ENCODE measurements at regions not wholly inside any gene's neighbourhood (a gene's known extent, or its start where the extent isn't known, plus 50 kb on each side); places are given as distances from the start of the nearest gene placed in this dataset.

DNA sequence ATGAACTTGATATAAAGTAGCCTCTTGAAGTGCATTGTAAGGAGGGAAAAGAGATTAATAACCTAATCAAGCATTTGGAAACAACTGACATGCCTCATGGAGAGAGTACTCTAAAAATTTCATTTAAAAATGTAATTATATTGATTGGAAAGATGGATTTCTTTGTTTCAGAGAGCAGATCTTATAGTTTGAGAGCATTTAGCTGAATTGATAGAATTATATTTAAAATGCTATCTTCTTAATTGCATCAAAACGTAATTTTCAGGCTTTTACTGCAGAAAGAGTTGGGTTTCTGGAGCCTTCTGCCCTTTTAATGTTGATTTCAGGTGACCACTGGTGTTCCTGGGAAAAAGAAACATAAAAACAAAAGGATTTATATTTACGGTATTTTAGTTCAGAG, 130.6 kb downstream of the EDN3 start:
- no peak for DNase-seq (ENCODE audit: low read depth)

DNA sequence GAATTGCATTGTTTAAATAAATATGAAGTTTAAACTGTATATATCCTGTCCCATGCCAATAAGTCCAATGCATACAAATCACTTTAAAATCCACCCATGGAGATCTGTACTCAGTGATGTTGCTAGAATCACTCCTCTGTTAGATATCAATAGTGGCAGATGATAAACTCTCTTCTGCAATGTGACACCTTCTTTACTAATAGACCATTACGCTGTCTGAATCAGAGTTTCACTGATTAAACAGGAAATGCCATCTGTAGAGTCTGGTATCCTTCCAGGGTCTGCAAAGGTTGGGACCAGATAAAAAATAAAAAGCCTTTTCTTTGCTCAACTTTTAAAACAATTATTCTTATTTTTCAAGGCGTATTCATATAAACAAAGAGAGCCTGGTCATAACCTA, 134.5 kb downstream of the EDN3 start:
- no peak for DNase-seq (ENCODE audit: low read depth)

DNA sequence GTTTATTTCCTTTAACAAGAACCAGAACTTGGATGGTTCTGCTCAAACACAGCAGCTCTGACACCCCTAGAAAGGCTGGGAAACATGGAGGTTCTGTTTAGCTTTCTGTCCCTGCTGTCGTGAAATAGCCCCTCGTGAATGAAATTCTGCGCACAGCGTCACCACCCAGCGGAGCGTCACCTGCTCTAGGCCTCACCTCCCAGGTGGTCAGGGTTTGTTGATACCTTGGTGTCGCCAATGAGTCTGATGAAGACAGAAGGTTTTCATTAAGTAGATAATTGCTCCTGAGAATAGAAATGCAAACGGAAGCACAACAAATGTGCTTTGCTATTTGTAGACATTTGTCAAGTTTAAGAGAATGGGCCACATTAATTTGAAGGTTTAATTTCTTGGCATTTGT, 135.1 kb downstream of the EDN3 start:
- no peak for DNase-seq (ENCODE audit: low read depth)

DNA sequence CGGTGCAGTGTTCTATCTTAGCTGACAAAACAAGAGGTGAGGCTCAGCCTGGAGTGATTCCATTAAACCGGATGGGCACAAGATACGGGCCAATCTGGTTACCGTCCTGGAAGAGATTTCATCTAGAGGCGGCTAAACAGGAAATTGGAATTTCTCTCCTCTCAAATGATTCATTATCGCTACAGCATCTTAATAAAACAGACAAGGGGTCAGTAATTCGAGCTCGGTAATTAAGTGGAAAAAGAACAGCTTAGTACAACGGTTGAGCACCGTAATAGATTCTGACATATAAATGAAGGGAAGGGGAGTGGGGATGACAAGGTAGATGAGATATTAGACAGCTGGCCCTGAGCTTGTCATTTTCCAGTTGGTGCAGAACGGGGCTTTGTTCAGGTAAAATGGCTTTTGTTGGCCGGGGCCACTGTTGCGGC, 137.2 kb downstream of the EDN3 start:
- DNase-seq (ENCODE audit: low read depth) = no peak

DNA sequence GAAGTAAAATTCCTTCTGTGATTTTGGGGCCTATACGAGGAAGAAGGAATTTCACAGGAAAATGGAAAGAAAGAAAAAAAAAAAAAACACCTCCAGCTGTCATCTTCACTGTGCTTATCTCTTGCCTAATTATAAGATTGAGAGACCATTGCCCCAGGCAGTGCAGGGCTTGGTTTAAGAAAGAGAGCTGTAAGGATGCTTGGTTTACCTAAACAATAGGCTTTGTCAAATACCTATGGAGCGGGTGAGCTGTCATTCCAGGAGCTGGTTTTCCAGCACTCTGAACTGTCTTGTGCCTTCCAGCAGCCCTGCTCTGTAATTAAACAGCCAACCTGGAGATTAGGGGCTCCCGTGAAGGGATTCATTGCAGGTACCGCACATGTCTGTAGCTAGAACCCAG, 137.8 kb downstream of the EDN3 start:
- DNase-seq (ENCODE audit: low read depth) = no peak

DNA sequence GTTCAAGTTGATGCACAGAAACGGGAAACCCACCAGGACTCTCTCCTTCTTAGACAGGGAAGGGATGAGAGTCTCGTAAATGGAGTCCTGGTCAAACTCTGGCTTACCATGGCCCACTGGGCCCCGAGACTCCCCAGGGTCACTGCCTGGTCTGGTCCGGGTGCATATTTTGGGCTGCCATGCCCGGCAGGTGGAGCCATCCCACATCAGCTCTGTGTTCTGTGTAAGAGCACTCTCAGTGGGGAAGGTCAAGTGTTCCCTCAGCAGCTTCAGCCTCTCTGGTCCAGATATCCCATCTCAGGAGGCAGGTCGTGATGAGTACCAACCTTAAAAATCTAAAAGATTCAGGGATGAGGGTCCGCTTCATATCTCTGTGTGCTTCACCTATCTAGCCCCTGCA, 138.8 kb downstream of the EDN3 start:
- no peak for DNase-seq (ENCODE audit: low read depth)

DNA sequence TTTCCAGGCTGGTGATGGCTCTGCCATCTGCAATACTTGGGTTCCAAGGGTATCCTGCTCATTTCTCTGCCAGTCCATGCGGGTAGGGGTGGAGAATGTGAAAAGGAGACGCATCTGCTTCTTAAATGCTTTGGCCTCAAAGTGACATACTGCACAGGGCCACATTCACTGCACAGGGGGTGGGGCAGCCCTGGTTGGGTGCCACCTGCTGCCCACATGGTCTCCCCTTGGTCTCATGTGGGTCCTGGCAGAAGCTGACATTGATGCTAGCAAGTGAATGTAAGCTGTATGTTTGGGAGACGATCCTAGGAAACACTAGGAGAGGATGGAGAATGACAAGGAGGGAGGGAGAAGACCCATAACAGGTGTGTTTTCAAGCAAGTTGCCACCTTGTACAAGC, 140.9 kb downstream of the EDN3 start:
- no peak for DNase-seq (ENCODE audit: low read depth)

DNA sequence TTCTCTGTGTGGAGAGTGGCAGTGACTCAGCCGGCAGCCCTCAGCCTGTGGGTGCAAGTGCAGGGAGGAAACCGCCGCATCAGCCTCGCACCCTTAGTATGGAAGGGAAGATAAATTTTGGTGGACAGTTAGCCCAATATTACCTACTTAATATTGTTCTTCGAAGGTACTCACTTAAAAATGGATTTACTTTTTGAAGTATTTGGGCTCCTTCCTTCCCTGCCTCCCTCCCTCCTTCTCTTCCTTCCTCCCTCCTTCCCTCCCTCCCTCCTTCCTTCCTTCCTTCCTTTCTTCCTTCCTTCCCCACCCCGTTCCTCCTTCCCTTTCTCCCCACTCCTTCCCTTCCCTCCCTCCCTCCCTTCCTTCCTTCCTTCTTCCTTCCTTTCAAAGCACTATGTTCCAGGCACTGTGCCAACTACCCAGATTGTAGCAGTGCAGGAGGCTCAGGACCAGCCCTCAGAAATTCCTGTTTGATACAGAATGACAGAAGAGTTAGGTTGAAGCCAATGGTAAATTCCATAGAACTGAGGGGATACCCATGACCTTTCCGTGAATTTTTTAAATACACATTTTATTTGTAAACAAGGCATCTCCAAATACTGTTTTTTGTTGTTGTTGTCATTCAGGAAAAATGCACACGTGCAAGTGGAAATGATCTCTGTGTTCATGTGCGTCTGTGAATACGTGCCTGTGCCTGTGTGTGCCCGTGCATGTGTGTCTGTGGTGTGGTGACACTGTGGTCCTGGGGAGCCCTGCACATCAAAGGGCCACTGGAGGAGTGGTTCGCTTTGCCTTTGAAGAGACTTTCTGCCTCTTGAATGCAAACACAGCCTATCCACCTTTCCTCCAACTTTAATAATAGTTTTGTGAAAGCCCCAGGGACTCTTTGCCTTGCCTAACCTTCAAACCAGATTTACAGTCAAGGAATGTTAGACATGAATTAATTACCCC, 141.7 kb downstream of the EDN3 start:
- DNase-seq (ENCODE audit: low read depth) = no peak

DNA sequence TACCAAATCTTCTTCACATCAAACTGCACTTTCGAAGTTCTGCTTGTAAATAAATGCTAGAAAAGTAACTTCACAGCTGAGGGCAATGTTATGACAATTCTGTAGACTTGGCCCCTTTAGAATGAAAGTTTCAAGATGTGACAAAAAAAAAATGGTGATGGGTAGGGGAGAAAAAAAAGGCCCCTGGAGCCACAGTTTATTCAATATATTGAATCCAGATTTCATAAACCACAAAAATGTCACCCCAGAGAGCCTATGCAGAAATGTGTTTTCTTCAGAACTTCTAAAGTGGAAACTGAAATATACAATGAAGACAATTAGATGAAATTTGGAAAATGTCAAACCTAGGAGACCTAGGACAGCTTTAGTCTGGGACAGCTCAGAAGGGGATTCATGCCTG, 143.1 kb downstream of the EDN3 start:
- no peak for DNase-seq (ENCODE audit: low read depth)

DNA sequence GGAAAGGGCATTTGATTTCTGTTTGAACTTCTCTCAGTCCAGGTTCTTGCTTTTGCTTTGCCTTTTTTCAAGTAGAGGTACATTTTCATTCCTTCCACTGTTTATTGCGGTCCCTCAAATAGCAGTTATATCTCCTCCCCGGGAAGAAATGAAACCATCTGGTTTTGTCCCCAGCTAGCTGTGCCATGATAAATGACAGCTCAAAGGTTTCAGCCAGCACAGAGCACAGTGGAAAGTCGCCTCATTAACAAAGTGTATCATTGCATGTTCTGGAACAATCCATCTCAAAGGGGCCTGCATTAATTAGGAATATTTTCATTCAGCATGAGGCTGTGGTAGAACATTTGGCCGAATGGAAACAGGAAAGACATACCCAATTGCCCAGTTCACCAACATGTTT, 146.0 kb downstream of the EDN3 start:
- no peak for DNase-seq (ENCODE audit: low read depth)

DNA sequence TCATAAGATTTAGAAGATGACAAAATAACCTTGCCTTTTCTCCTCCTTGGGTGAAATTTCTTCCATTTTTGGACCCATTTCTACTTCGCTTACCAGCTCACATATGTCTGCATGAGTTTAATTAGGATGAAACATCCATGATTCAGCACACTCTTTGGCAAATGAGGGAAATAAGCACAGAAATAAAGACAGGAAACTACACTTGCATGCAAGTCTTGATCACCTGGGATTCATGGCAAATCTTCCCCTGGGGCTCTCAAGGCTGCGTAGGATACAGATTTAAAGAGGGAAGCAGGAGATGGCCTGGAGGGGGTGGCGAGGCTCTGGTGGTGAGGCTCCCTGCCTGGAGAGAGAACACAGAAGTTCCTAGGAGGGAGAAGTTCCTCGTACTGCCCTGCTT, 147.8 kb downstream of the EDN3 start:
- no peak for DNase-seq (ENCODE audit: low read depth)

DNA sequence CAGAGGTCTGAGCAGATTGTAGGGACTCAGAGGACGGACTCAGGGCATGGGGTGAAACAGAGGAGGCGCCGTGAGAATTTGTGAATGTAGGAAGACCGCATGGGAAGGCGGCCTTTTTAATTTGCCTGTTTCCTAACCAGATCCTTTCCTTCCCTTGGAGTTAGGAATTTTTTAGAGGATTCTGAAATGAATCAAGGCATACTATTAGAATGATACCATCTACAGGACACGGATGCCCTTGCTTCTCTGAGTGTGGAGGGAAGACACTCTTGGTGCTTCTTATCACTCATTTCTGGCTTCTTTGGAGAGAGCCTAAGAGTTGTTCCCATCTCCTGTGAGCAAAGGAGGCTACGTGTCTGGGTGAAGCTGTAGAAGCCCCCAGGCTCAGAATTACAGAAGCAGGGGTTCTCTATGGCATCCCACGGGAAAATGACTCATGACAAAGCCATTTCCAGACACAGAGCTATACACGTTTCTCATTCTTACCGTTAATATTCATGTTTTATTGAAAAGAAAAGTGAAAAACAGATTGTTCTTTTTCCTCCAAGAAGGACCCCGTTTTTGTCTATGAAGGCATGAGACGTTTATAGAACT, 148.5 kb downstream of the EDN3 start:
- no peak for DNase-seq (ENCODE audit: low read depth)

DNA sequence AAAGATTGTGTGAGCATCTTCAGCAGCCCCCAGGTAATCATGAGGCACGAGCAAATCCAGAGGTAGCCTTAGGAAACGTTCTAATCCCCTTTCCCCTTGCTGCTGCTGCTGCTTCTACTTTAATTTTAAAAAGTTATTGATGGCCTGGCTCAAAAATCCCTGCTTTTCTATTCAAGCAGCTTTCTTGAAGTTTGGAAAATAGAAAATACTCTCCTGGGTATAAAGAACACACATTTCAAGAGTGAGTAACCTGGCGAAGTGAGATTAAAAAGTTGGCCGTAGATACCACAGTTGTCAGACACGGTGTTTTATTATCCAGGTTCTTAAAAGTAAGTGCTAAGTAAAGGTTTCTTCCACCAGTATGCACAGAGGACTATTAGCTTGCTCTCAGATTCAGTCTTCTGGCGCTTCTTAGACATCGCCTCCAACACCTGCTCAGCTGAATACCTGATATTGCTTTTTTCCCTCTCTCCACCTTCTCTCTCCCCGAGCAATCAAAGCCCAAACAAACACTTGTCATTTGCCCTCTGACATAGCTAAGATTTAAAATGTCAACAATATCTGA, 150.7 kb downstream of the EDN3 start:
- DNase-seq (ENCODE audit: low read depth) = no peak

DNA sequence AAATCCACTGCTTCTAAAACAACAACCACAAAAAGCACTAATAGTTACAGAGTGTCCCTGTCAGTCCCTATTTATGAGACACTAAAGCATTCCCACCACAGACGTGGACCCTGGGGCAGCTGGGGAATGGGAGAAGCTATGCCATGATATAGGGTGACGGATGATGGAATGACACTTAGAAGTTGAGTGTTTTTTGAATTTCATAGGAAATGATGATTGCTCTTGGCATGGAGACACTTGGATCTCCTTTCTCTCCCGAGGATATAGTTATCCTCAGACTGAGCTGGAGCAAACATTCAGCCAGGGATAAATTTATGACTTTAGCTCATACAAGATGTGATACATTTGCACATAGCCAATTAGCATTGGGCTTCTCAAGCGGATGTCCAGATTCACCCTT, 151.2 kb downstream of the EDN3 start:
- no peak for DNase-seq (ENCODE audit: low read depth)

DNA sequence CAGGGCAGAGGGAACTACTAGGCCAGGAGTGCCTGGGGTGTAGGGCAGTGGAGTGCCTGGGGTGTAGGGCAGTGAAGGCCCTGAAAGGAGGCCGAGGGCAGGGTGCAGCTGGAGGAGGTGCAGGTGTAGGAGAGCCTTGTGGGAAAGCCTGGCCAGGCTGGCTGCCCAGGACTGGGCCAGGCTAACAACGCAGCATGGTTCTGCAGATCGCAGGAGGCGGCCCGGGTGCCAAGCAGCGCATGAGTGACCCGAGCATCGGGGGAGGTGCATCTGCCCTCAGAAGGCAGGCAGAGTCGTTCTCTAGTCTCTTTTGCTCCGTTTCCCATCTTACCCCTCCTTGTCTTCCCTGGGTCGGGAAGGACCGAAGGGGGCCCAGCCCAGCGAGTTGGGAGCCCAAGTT, 151.5 kb upstream of the PHACTR3 start:
- DNase-seq (ENCODE audit: low read depth) = no peak

DNA sequence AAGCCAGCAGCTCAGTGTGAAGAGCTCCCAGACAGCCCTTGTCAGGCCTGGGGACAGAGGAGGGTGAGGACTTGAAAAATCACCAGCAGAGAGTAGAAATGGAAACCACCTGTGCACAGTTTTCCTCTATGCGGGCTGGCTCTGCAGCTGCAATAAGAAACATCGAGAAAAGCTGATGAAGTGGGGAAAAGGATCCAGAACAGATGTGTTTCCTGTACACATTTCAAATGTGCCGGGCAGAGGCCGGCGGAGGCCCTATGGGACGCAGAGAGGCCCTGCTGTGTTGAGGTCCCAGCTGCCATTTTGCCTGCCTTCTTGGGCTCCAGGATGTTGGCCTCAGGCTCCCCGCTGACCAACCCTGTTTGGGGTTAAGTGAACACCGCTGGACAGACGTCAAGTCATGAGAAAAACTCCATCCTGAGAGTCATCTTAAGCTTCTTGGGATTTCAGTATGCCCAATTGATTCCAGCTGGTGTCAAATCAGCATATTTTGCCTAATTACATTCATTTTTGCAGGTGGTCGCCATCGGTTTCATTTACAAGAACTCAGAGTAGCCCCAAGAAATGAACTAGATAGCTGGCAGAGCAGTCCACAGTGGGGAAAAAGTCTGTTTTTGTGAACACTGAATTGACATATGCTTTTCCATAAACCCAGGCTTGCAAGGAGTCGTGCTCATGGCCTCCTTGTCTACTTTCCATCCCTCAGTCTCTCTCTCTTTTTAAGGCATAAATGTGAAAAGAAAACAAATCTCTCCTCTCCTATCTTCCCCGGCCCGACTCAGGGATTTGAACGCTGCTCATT, 150.4 kb upstream of the PHACTR3 start:
- no peak for DNase-seq (ENCODE audit: low read depth)

DNA sequence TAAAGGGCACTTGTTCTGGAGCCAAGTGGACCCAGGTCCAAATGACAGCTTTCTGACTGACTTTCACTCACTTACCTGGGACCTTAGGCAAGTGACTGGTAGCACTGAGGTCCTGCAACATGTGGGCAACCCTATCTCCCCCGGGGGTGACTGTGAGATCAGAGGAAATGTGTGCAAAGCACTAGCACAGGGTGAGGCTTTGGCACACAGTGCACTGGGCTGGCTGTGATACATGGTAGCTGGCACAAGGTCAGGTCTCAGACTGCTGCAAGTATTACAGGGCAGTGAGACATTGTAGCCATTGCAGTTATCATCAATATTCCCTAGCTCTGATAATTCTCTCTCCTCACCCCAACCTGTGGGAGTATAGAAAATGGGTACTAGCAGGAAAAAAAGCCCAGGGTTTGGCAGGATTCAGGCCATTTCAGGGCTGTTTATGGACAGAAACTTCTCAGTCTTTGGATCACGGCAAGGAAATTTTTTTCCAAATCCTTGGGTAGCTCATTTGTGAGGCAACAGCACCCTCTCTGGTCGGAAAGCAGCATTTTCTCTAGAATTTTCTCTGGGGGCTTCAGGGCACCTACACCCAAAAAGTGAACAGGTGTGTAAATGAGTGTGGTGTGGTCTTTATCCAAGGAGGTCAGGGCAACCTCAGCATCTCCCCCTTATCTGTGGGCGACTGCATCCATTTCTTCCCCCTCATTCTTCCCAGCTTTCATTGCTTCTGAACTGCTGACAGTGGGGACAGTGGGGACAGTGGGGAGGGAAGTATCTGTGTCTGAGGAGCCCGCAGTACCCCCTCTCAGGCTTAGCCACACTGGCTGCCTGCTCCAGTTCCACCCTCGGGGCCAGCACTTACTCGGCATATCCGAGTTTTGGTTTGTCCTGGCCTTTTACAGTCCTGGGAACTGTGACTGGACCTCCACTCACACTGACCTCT, 148.7 kb upstream of the PHACTR3 start:
- DNase-seq (ENCODE audit: low read depth) = peak; percentile 8

DNA sequence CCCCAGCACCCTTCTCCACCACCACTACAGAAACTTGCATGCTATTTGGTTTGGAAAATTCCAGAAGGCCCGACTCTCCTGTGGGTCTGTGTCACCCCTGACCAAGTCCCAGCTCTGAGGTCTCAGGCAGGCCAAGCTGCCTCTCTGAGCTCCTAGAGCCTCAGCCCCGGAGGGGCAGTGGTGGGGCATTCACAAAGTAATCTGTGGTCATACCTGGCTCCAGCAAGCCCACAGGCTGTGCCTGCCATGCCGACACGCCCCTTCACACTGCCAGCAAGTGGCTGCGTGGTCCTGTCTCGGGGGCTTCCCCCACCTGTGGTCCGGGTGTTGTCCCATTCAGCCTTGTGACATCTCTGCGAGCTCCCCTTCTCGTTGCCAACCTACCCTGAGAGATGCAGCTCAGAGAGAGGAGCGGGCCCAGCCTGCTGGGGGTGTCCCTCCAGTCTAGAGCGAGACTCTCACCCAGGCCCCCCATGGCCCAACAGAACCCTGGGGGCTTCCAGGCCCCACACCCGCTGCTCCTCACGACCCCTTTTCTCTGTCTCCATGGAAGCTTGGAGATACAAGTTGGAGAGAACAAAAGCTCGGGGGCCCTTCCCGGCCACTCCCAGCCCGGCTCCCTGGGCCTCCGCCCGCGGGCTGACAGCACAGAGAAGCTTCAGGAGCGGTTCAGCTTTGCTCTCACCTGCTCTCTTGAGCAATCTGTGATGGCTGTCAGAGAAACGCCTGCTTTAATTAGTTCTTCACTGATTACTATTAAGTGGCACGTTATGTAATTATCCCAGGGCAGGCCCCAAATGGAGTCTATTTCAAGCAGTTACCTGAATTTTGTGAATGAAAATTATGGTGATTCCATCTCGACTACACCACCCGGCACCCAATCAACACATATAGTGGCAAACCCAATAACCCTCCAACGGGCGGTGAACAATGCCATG, 147.7 kb upstream of the PHACTR3 start:
- no peak for DNase-seq (ENCODE audit: low read depth)

DNA sequence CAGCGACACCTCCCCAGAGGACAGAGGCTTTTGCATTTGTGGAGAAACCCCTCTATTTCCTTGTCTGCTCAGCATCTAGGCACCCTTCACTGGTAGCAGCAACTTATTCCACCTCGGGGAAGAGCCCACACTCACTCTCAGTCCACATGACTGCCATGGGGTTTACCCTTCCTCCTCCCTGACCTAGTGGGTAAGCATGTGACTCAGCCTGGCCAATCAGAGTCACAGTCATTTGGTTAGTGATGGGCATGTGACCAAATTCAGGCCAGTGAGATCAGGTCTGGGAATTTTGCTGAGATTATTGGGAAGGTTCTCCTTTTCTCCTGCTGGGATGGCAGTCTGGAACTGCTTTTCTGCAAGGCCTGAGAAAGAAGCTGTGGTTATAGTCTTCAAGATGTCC, 145.7 kb upstream of the PHACTR3 start:
- DNase-seq (ENCODE audit: low read depth) = no peak

DNA sequence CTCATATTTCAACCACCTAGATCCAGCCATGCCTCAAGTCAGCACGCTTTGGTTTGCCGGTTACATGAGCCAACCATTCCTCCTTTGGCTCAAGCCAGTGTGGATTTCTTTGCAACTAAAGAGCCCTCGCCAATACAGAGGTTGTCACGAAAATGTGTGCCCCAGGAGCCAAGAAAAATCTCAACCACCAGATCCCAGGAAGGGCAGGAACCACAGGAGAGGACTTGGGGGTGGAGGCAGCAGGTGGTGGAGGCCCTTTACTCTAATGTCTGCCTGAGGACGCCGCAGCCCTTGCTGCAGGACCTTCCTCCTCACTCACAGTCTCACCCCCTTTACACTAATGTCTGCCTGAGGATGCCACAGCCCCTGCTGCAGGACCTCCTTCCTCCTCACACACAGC, 144.8 kb upstream of the PHACTR3 start:
- no peak for DNase-seq (ENCODE audit: low read depth)

Measured in iris pigment epithelial cell (primary cell).